ENCODE measurements at regions not wholly inside any gene's neighbourhood (a gene's known extent, or its start where the extent isn't known, plus 50 kb on each side); places are given as distances from the start of the nearest gene placed in this dataset.

GRCh38 chr10:107626862-107627261 lies 462.4 kb upstream of the SORCS1 start:
- Histone ChIP-seq H3K36me3 (replicated peaks in 1 of 2; ENCODE audit: control extremely low read depth in 1 of 2, control insufficient read depth in 1 of 2, extremely low read depth in 1 of 2, insufficient read depth in 2 of 2, low read length in 1 of 2) (no peaks in the 10 kb centered on the region), H3K27ac (ENCODE audit: low read length in 2 of 2) (no peak overlapping the region), H3K4me2 (replicated peaks; ENCODE audit: low read depth, low read length, poor library complexity, severe bottlenecking) (no peak overlapping the region), H3K27me3 (replicated peaks in 1 of 4; ENCODE audit: control extremely low read depth in 1 of 4, control insufficient read depth in 3 of 4, insufficient read depth in 4 of 4, low read length in 3 of 4) (no peaks in the 10 kb centered on the region), H4K20me1 (ENCODE audit: control insufficient read depth, insufficient read depth, low read length, poor library complexity, severe bottlenecking) (no peaks in the 10 kb centered on the region), H3K9ac (ENCODE audit: low read length) (no peak overlapping the region), H3K4me1 (ENCODE audit: control insufficient read depth in 2 of 2, insufficient read depth in 2 of 2, low read length in 2 of 2) (no peaks in the 10 kb centered on the region), H3K4me3 (ENCODE audit: control extremely low read depth in 1 of 5, extremely low read depth in 1 of 5, insufficient read depth in 1 of 5, low read depth in 2 of 5, low read length in 4 of 5) (no peak overlapping the region), H2AFZ (ENCODE audit: insufficient read depth, low read depth, low read length, poor library complexity, severe bottlenecking) (no peak overlapping the region), H3K9me3 (ENCODE audit: control extremely low read depth in 1 of 3, control insufficient read depth in 2 of 3, insufficient read depth in 1 of 3, low read length in 2 of 3) (no peaks in the 10 kb centered on the region), H3K79me2 (ENCODE audit: control insufficient read depth, insufficient read depth, low read length) (no peaks in the 10 kb centered on the region)
- CTCF ChIA-PET = no interaction called here
- POLR2A ChIA-PET = no interaction called here
- H3K9me3 Mint-ChIP-seq (ENCODE audit: insufficient read depth) = peaks cover 6% of the 10 kb centered on the region
- H3K4me3 Mint-ChIP-seq = no peak overlapping the region
- DNase-seq (no peak), ATAC-seq (ENCODE audit: low read depth) (no peak)
- intact Hi-C loops (cut with micrococcal nuclease) = no loop called here
- H3K4me1 Mint-ChIP-seq = no peaks in the 10 kb centered on the region
- TF ChIP-seq CTCF (IDR thresholded peaks at IDR 0.05) (no peak), EZH2 (IDR thresholded peaks at IDR 0.05; ENCODE audit: borderline replicate concordance, insufficient read depth, low read depth, low read length, poor library complexity, severe bottlenecking) (no peak)
- H3K27ac Mint-ChIP-seq = no peak overlapping the region
- no CpG with 5 or more reads among the region's 3 CpGs for WGBS (ENCODE audit: insufficient coverage)
- no peaks in the 10 kb centered on the region for H3K27me3 Mint-ChIP-seq

GRCh38 chr10:107623292-107623691 lies 458.8 kb upstream of the SORCS1 start:
- Mint-ChIP-seq H3K27me3 (no peaks in the 10 kb centered on the region), H3K9me3 (ENCODE audit: insufficient read depth) (peaks cover 6% of the 10 kb centered on the region), H3K27ac (no peak overlapping the region), H3K4me1 (no peaks in the 10 kb centered on the region), H3K4me3 (no peak overlapping the region)
- no peak overlapping the region for H3K4me2 ChIP-seq (replicated peaks; ENCODE audit: low read depth, low read length, poor library complexity, severe bottlenecking)
- H3K9me3 ChIP-seq (ENCODE audit: control extremely low read depth in 1 of 3, control insufficient read depth in 2 of 3, insufficient read depth in 1 of 3, low read length in 2 of 3) = no peaks in the 10 kb centered on the region
- H3K9ac ChIP-seq (ENCODE audit: low read length) = no peak overlapping the region
- ATAC-seq (ENCODE audit: low read depth) (no peak), DNase-seq (no peak)
- H3K79me2 ChIP-seq (ENCODE audit: control insufficient read depth, insufficient read depth, low read length) = no peaks in the 10 kb centered on the region
- no peak overlapping the region for H3K27ac ChIP-seq (ENCODE audit: low read length in 2 of 2)
- ChIA-PET POLR2A (no interaction called here), CTCF (no interaction called here)
- H3K4me3 ChIP-seq (ENCODE audit: control extremely low read depth in 1 of 5, extremely low read depth in 1 of 5, insufficient read depth in 1 of 5, low read depth in 2 of 5, low read length in 4 of 5) = no peak overlapping the region
- WGBS (ENCODE audit: insufficient coverage) = 71% methylated on average over 1 of the region's 3 CpGs
- H3K4me1 ChIP-seq (ENCODE audit: control insufficient read depth in 2 of 2, insufficient read depth in 2 of 2, low read length in 2 of 2) = no peaks in the 10 kb centered on the region
- no peaks in the 10 kb centered on the region for H3K36me3 ChIP-seq (replicated peaks in 1 of 2; ENCODE audit: control extremely low read depth in 1 of 2, control insufficient read depth in 1 of 2, extremely low read depth in 1 of 2, insufficient read depth in 2 of 2, low read length in 1 of 2)
- intact Hi-C loops (cut with micrococcal nuclease) = no loop called here
- H2AFZ ChIP-seq (ENCODE audit: insufficient read depth, low read depth, low read length, poor library complexity, severe bottlenecking) = no peak overlapping the region
- H4K20me1 ChIP-seq (ENCODE audit: control insufficient read depth, insufficient read depth, low read length, poor library complexity, severe bottlenecking) = no peaks in the 10 kb centered on the region
- H3K27me3 ChIP-seq (replicated peaks in 1 of 4; ENCODE audit: control extremely low read depth in 1 of 4, control insufficient read depth in 3 of 4, insufficient read depth in 4 of 4, low read length in 3 of 4) = no peaks in the 10 kb centered on the region
- no peak for TF ChIP-seq EZH2 (IDR thresholded peaks at IDR 0.05; ENCODE audit: borderline replicate concordance, insufficient read depth, low read depth, low read length, poor library complexity, severe bottlenecking)
- TF ChIP-seq CTCF (IDR thresholded peaks at IDR 0.05) = no peak

Measured in B cell (primary cell).